ENCODE measurements at regions not wholly inside any gene's neighbourhood (a gene's known extent, or its start where the extent isn't known, plus 50 kb on each side); places are given as distances from the start of the nearest gene placed in this dataset.
"Not testable (repeated sequence)": the region's sequence is repeated elsewhere in the genome, so short reads cannot be mapped to it uniquely, and the experiment has no call there.

DNA sequence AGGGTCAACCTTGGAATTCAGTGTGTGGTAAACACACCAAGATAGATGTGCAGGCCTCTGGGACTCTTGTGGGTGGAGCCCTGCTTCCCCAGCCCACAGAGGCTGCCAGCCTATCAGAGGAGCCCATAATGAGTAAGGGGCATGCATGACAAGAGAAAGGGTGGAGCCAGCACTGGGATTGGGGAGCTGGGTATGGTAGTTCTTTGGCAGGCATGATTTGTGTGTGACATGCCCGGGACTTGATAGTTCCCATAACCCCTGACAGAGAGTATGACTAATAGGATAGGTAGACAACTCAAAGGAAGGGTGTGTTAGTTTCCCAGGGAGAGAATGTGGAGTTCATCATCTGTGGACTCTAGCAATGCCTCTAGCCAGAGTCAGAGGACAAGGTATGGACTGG is 143.0 kb downstream of the EMP1 start:
- no peak for DNase-seq

- no peak for DNase-seq
These were observed 142.6 kb downstream of the EMP1 start for GRCh38 chr12:13339091-13339490.

GRCh38 chr12:13337791-13338190 is 141.3 kb downstream of the EMP1 start:
- no peak for DNase-seq

DNA sequence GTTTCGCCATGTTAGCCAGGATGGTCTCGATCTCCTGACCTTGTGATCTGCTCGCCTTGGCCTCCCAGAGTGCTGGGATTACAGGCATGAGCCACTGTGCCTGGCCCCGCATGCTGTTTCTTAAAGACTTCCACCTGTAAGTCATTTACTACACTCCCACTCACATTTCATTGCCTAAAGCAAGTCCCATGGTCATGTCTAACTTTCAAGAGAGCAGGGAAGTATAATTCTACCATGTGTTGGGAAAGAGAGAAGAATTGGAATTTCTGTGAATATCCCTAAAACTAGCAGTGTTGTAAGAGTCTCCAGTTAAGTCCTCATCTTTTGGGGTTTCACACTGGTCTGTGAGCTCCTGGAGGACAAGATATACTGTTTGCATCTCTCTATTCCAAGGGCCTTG is 139.7 kb downstream of the EMP1 start:
- no peak for DNase-seq

- no peak for DNase-seq
These were observed 132.0 kb downstream of the EMP1 start for GRCh38 chr12:13328535-13328934.

GRCh38 chr12:13326076-13326475 is 129.6 kb downstream of the EMP1 start:
- DNase-seq = no peak

GRCh38 chr12:13325037-13325436 is 128.5 kb downstream of the EMP1 start:
- DNase-seq = not testable (repeated sequence)

- DNase-seq = no peak
These were observed 121.9 kb downstream of the EMP1 start for GRCh38 chr12:13318231-13319015.

GRCh38 chr12:13316587-13317246 is 120.2 kb downstream of the EMP1 start:
- DNase-seq = no peak

DNA sequence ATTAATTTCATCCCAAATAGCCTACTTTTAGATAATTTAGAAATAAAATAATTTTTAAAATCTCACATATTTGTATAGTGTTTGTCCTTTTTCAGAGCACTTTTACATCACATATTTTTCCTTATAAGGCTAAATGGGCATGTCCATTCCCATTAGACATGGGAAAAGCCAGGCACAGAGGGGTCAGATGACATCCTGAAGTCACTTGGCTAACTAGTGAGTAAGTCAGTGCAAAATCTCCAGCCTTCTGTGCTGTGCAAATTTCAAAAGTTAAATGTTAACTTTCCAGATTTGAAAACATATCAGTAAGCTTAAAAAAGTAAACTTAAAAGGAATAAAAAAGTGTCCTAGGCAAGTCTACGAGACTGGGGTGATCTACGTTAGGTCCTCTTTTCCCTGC is 117.4 kb downstream of the EMP1 start:
- no peak for DNase-seq

DNA sequence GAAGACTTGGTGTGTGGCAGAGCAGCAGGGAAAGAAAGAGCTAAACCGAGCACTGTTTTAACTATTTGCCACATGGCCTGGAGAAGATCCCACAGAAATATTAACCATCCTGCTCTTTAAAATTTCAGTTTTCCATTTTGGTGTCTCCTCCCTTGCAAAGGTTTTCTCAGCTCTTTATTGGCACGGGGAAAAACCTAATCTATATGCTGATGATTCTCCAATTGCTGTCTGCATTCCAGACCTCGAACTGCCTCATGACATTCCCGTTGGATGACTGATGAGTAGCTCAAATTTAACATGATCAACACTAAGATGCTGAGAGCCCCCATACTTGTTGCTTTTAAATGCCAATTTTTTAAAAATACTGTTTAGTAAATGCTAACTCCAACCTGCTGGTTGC is 115.0 kb downstream of the EMP1 start:
- DNase-seq = no peak

DNA sequence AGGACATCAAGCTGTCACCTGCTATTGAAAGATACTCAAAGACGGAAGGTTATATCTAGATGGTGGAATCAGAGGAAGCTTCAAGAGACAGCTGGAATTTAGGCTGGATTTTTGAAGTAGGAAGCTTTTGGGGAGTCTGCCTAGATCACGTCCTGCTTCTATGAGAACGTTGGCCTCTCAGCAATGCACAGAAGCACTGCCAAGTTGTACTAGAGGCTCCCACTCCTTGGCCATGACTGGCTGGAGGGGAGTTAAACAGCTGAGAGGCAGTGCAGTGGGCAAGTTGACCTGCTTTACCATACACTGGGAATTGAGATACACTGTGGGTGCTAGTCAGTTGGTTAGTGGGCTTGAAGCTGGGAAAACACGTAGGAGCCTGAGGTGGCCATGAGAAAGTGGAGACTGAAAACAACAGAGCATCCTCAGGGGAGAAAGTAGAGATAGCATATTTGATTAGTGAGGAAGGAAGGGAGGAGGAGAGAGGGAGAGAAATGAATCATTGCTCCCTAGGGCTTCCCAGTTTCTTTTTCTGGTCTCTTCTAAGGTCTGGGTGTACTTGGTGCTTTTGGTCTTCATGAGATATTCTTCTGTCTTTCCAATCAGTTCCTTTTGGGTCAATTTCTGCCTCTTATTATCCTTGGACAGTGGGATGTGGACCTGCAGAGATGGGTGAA is 110.8 kb downstream of the EMP1 start:
- no peak for DNase-seq

DNA sequence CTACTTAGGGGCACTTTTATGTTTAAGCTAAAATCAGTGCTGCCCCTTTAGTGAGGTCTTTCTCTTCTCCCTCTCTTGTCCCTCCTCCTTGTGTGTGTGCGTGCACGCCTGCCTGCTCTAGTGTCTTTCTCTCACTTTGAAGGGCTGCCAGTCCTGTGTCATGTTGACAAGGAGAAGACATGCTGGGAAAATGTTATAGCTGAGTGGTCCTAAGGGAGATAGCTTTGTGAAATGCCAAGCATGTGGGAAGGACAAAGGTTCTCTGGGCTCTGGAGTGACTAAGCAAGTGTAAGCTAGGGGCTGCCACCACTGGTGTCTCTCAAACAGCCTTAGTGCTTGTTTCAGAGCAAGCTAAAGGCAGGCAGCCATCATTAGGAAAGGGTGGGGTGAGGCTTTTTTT is 108.4 kb downstream of the EMP1 start:
- no peak for DNase-seq

DNA sequence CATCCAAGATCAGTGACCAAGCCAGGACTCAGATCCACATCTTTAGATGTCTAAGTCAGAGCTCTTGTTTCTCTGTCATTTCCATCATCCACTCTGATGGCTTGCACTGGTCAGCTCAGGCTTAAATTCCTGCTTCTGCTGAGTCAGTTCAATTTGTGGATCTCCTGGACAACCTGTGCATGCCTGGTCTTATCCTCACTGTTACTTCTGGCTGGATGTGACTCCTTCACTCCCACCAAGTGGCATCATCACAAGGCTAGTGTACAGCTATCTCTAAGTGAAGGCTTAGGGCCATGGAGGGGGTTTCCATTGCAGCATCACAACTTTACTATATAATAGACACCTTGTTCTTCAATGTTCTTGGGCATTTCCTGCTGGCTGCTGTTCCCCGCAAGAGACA is 102.9 kb downstream of the EMP1 start:
- no peak for DNase-seq

DNA sequence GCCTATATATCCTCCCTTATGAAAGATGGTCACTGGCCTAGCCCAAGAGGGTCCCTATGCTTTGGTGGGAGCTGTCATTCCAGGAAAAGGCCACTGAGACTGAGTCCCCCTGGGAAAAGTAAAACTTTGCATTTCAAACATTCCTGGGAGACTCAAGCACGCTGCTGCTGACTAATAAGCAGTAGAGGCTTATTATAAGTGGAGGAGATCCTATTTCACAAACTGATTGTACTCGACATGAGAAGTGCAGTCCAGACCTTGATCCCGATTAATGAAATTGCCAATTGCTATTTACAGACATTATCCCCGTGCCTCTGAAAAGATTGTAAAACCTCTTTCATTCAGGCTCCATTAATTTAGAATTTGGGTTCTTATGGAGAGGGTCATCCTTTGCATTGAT is 96.6 kb downstream of the EMP1 start:
- DNase-seq = no peak

DNA sequence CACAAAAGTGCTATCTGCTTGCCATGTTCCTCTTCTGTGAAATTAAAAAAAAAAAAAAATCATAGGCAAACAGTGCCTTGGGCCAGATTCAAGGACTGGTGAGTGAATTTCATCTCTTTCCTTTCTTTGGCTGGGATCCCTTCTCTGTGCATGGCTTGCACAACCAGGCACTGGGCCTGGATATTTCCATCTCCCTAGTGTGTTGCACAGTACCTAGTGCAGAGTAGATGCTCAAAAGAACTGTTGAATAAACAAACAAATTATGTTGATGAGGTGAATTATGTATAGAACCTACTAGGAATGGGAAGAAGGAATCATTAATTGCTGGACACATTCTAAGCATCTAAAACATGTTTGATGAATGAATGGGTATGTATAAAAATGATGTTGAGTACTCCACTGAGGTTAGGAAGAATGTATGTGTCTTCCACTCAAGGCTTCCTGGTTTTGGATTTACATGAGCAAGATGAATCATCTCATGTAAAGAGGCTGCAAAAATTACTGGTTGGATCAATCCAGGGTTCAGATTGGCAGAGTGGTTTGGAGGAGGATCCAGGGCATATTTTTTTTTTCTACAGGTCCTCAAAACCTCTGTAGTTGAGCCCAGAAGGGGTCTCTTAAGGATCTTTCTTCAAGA is 93.2 kb downstream of the EMP1 start:
- DNase-seq = no peak

- no peak for DNase-seq
These were observed 92.6 kb downstream of the EMP1 start for GRCh38 chr12:13288937-13289652.

DNA sequence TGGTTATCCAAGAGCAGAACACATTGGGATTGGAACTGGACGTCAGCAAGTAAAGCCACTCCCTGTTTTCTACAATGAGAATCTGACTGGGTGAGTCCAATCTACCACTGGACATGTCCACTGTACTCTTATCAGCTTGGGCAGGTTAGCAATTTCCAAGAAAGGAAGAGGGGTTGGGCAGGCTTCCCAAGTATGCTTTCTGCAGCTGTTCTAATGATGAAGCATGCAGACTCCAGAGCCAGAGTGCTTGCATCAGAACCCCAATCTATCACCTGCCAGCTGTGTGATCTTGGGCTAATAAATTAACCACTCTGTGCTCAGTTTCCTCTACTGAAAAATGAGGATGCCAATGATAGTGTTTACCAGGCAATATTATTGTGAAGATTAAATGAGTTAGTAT is 92.0 kb downstream of the EMP1 start:
- DNase-seq = no peak

GRCh38 chr12:13283867-13284266 is 87.3 kb downstream of the EMP1 start:
- no peak for DNase-seq

GRCh38 chr12:13282861-13283260 is 86.3 kb downstream of the EMP1 start:
- no peak for DNase-seq

- peak; percentile 63 for DNase-seq
These were observed 81.8 kb downstream of the EMP1 start for GRCh38 chr12:13278249-13278787.

GRCh38 chr12:13277293-13277692 is 80.8 kb downstream of the EMP1 start:
- DNase-seq = no peak
